ENCODE measurements at regions not wholly inside any gene's neighbourhood (a gene's known extent, or its start where the extent isn't known, plus 50 kb on each side); places are given as distances from the start of the nearest gene placed in this dataset.

DNA sequence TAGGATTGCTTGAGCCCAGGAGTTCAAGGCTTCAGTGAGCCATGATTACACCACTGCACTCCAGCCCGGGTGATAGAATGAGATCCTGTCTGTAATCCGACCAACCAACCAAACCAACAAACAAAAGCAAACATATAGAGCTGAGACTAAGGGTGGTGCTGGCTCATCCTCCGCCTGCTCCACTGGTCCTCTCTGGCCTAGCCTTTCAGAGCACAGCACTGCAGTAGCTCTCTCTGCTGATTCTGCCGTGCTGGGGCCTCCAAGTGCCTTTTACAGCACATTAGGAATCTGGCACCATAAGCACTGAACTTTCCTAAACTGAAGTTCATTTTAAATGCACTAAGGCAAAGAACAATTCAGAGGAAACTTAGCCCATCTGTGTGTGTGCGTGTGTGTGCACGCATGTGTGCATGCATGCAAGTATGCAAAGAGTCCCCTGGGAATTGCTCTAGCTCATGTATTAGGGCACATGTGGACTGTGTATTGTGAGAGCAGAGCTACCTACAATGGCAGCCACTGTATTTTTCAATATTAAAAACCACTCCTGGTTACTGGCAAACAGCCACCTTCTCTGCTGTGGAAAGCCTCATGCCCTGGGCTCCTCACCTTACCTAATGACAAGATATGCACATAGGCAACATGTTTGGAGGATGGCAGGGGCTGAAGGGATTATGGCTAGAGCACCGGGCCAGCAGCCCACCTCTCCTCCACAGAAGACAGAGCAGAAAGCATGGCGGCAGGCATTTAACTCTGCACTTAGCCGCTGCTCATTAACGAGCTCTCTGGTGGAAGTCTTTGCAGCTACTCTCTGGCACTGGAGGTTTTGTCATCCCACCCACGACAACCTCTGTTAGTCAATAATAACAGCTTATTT, 223.1 kb upstream of the TSHZ3 start:
- no peak for DNase-seq
- H3K9me3 ChIP-seq (replicated peaks; ENCODE audit: control insufficient read depth, low read depth, low read length): no peaks in the 10 kb centered on the region
- H3K4me3 ChIP-seq (ENCODE audit: low read length): no peak overlapping the region
- no peaks in the 10 kb centered on the region for H3K27me3 ChIP-seq (ENCODE audit: control insufficient read depth, insufficient read depth, low read length)
- H3K4me1 ChIP-seq (ENCODE audit: control insufficient read depth, insufficient read depth, low read length): peaks cover 3% of the 10 kb centered on the region
- no peak overlapping the region for H3K27ac ChIP-seq (ENCODE audit: low read length)
- 68% methylated on average over 7 of the region's 11 CpGs for WGBS (ENCODE audit: insufficient coverage)
- H3K36me3 ChIP-seq (ENCODE audit: control insufficient read depth, insufficient read depth, low read length): no peaks in the 10 kb centered on the region

GRCh38 chr19:31572976-31573298, 223.7 kb upstream of the TSHZ3 start:
- Histone ChIP-seq H3K4me3 (ENCODE audit: low read length) (no peak overlapping the region), H3K27ac (ENCODE audit: low read length) (no peak overlapping the region), H3K9me3 (replicated peaks; ENCODE audit: control insufficient read depth, low read depth, low read length) (no peaks in the 10 kb centered on the region), H3K36me3 (ENCODE audit: control insufficient read depth, insufficient read depth, low read length) (no peaks in the 10 kb centered on the region), H3K4me1 (ENCODE audit: control insufficient read depth, insufficient read depth, low read length) (peaks cover 3% of the 10 kb centered on the region), H3K27me3 (ENCODE audit: control insufficient read depth, insufficient read depth, low read length) (no peaks in the 10 kb centered on the region)
- 72% methylated on average over 5 of the region's 8 CpGs for WGBS (ENCODE audit: insufficient coverage)
- DNase-seq: no peak

- WGBS (ENCODE audit: insufficient coverage): 76% methylated on average over 9 of the region's 14 CpGs
- peaks cover 3% of the 10 kb centered on the region for H3K4me1 ChIP-seq (ENCODE audit: control insufficient read depth, insufficient read depth, low read length)
- H3K9me3 ChIP-seq (replicated peaks; ENCODE audit: control insufficient read depth, low read depth, low read length): no peaks in the 10 kb centered on the region
- H3K36me3 ChIP-seq (ENCODE audit: control insufficient read depth, insufficient read depth, low read length): no peaks in the 10 kb centered on the region
- no peak for DNase-seq
- H3K4me3 ChIP-seq (ENCODE audit: low read length): no peak overlapping the region
- H3K27ac ChIP-seq (ENCODE audit: low read length): no peak overlapping the region
- H3K27me3 ChIP-seq (ENCODE audit: control insufficient read depth, insufficient read depth, low read length): no peaks in the 10 kb centered on the region
Observed at GRCh38 chr19:31574251-31574973, 225.2 kb upstream of the TSHZ3 start.

- Histone ChIP-seq H3K27me3 (ENCODE audit: control insufficient read depth, insufficient read depth, low read length) (no peaks in the 10 kb centered on the region), H3K9me3 (replicated peaks; ENCODE audit: control insufficient read depth, low read depth, low read length) (no peaks in the 10 kb centered on the region), H3K27ac (ENCODE audit: low read length) (no peak overlapping the region), H3K36me3 (ENCODE audit: control insufficient read depth, insufficient read depth, low read length) (no peaks in the 10 kb centered on the region), H3K4me3 (ENCODE audit: low read length) (no peak overlapping the region), H3K4me1 (ENCODE audit: control insufficient read depth, insufficient read depth, low read length) (peaks cover 3% of the 10 kb centered on the region)
- no peak for DNase-seq
- 87% methylated on average over 7 of the region's 11 CpGs for WGBS (ENCODE audit: insufficient coverage)
Observed at GRCh38 chr19:31575846-31576335, 226.7 kb upstream of the TSHZ3 start.

- 72% methylated on average over 3 of the region's 3 CpGs for WGBS (ENCODE audit: insufficient coverage)
Observed at GRCh38 chr19:31578326-31578725, 229.1 kb upstream of the TSHZ3 start.

GRCh38 chr19:31583148-31583547, 233.9 kb upstream of the TSHZ3 start:
- no peaks in the 10 kb centered on the region for H3K36me3 ChIP-seq (ENCODE audit: control insufficient read depth, insufficient read depth, low read length)
- no peak overlapping the region for H3K27ac ChIP-seq (ENCODE audit: low read length)
- H3K27me3 ChIP-seq (ENCODE audit: control insufficient read depth, insufficient read depth, low read length): no peaks in the 10 kb centered on the region
- DNase-seq: no peak
- H3K9me3 ChIP-seq (replicated peaks; ENCODE audit: control insufficient read depth, low read depth, low read length): no peaks in the 10 kb centered on the region
- H3K4me1 ChIP-seq (ENCODE audit: control insufficient read depth, insufficient read depth, low read length): no peaks in the 10 kb centered on the region
- H3K4me3 ChIP-seq (ENCODE audit: low read length): no peak overlapping the region
- WGBS (ENCODE audit: insufficient coverage): no CpG with 5 or more reads among the region's 1 CpG

More at GRCh38 chr19:31578326-31578725, 229.1 kb upstream of the TSHZ3 start:
- Histone ChIP-seq H3K4me1 (ENCODE audit: control insufficient read depth, insufficient read depth, low read length) (no peaks in the 10 kb centered on the region), H3K27me3 (ENCODE audit: control insufficient read depth, insufficient read depth, low read length) (no peaks in the 10 kb centered on the region), H3K4me3 (ENCODE audit: low read length) (no peak overlapping the region), H3K9me3 (replicated peaks; ENCODE audit: control insufficient read depth, low read depth, low read length) (no peaks in the 10 kb centered on the region), H3K27ac (ENCODE audit: low read length) (no peak overlapping the region), H3K36me3 (ENCODE audit: control insufficient read depth, insufficient read depth, low read length) (no peaks in the 10 kb centered on the region)
- no peak for DNase-seq

GRCh38 chr19:31586282-31586681, 237.0 kb upstream of the TSHZ3 start:
- Histone ChIP-seq H3K9me3 (replicated peaks; ENCODE audit: control insufficient read depth, low read depth, low read length) (no peaks in the 10 kb centered on the region), H3K4me1 (ENCODE audit: control insufficient read depth, insufficient read depth, low read length) (no peaks in the 10 kb centered on the region), H3K27ac (ENCODE audit: low read length) (no peak overlapping the region), H3K27me3 (ENCODE audit: control insufficient read depth, insufficient read depth, low read length) (no peaks in the 10 kb centered on the region), H3K36me3 (ENCODE audit: control insufficient read depth, insufficient read depth, low read length) (no peaks in the 10 kb centered on the region), H3K4me3 (ENCODE audit: low read length) (no peak overlapping the region)
- no CpG with 5 or more reads among the region's 3 CpGs for WGBS (ENCODE audit: insufficient coverage)
- DNase-seq: no peak

GRCh38 chr19:31589109-31589508, 239.9 kb upstream of the TSHZ3 start:
- no CpG with 5 or more reads among the region's 7 CpGs for WGBS (ENCODE audit: insufficient coverage)
- no peak overlapping the region for H3K4me3 ChIP-seq (ENCODE audit: low read length)
- no peak overlapping the region for H3K27ac ChIP-seq (ENCODE audit: low read length)
- no peaks in the 10 kb centered on the region for H3K36me3 ChIP-seq (ENCODE audit: control insufficient read depth, insufficient read depth, low read length)
- DNase-seq: no peak
- H3K27me3 ChIP-seq (ENCODE audit: control insufficient read depth, insufficient read depth, low read length): peaks cover 2% of the 10 kb centered on the region
- no peaks in the 10 kb centered on the region for H3K9me3 ChIP-seq (replicated peaks; ENCODE audit: control insufficient read depth, low read depth, low read length)
- H3K4me1 ChIP-seq (ENCODE audit: control insufficient read depth, insufficient read depth, low read length): no peaks in the 10 kb centered on the region

DNA sequence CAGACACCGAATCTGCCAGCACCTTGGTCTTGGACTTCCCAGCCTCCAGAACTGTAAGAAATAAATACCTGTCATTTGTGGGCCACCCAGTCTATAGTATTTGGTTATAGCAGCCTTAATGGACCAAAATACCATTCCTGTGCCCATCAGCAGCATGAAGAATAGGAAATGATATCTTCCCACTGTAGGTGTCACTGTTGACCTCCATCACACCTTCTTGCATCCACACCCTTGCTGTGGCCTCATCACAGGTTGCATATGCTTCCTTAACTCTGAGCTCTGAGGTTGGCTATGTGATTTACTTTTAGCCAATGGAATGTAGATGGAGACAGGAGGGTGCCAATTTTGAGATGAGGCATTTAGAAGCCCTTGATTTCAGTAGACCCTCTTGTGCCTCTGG, 242.0 kb upstream of the TSHZ3 start:
- no peak for DNase-seq
- no peaks in the 10 kb centered on the region for H3K9me3 ChIP-seq (replicated peaks; ENCODE audit: control insufficient read depth, low read depth, low read length)
- no peaks in the 10 kb centered on the region for H3K36me3 ChIP-seq (ENCODE audit: control insufficient read depth, insufficient read depth, low read length)
- WGBS (ENCODE audit: insufficient coverage): no CpG with 5 or more reads among the region's 1 CpG
- H3K27ac ChIP-seq (ENCODE audit: low read length): no peak overlapping the region
- no peak overlapping the region for H3K4me3 ChIP-seq (ENCODE audit: low read length)
- H3K27me3 ChIP-seq (ENCODE audit: control insufficient read depth, insufficient read depth, low read length): peaks cover 2% of the 10 kb centered on the region
- H3K4me1 ChIP-seq (ENCODE audit: control insufficient read depth, insufficient read depth, low read length): no peaks in the 10 kb centered on the region

DNA sequence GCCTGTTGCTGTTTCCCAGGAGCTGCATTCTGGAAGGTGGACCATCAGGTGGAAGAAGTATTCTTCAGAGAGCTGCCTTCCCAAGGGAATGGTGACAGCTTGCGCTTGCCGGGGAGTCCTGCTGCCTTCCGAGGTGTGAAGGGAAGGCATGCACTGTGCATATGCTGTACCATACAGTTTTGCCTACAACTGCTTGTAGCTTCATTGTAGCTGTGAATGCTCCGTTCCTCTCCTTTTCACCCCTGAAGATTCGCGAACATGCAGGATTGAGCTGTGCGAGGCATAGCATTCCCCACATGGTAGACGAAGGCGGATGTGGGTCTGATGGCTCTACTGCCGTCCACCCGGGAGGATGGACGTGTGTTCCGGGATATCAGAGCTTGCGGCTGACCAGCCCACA, 243.2 kb upstream of the TSHZ3 start:
- Histone ChIP-seq H3K27ac (ENCODE audit: low read length) (no peak overlapping the region), H3K36me3 (ENCODE audit: control insufficient read depth, insufficient read depth, low read length) (no peaks in the 10 kb centered on the region), H3K27me3 (ENCODE audit: control insufficient read depth, insufficient read depth, low read length) (peaks cover 2% of the 10 kb centered on the region), H3K4me1 (ENCODE audit: control insufficient read depth, insufficient read depth, low read length) (no peaks in the 10 kb centered on the region), H3K9me3 (replicated peaks; ENCODE audit: control insufficient read depth, low read depth, low read length) (no peaks in the 10 kb centered on the region), H3K4me3 (ENCODE audit: low read length) (no peak overlapping the region)
- WGBS (ENCODE audit: insufficient coverage): 95% methylated on average over 14 of the region's 14 CpGs
- DNase-seq: no peak

All from muscle of leg (tissue), 3 donors.